RWPE1 (cell line): ENCODE measurements at regions not wholly inside any gene's neighbourhood (a gene's known extent, or its start where the extent isn't known, plus 50 kb on each side); places are given as distances from the start of the nearest gene placed in this dataset.

Experiments
- CTCF ChIA-PET: fragments of 350-600 bp; sonication (Branson Sonifier 250); formaldehyde crosslinking; extraction: SDS; loops from one replicate; lab custom pipeline; 2021; lab: Yijun Ruan, JAX
- POLR2A ChIA-PET: fragments of 400-600 bp; formaldehyde crosslinking; extraction: SDS; loops from one replicate; lab custom pipeline; 2020; ENCODE audit warnings: antibody characterized with exemption; ENCODE audit not compliant: low non-redundant PET; lab: Yijun Ruan, JAX
- DNase-seq: peaks from one replicate; pipeline ENCODE4 v3.0.0; 2012; ENCODE audit warnings: low spot score
- H3K27ac ChIP-seq: fragments of 450-650 bp; 2 replicates; pipeline ENCODE4 v1.5.1; 2017
- TF ChIP-seq, protein P1 (sequence below): fragments of 450-650 bp; conservative IDR thresholded peaks from 2 replicates; pipeline ENCODE4 v1.5.1; 2017; ENCODE audit warnings: low read depth, mild to moderate bottlenecking

DNA sequence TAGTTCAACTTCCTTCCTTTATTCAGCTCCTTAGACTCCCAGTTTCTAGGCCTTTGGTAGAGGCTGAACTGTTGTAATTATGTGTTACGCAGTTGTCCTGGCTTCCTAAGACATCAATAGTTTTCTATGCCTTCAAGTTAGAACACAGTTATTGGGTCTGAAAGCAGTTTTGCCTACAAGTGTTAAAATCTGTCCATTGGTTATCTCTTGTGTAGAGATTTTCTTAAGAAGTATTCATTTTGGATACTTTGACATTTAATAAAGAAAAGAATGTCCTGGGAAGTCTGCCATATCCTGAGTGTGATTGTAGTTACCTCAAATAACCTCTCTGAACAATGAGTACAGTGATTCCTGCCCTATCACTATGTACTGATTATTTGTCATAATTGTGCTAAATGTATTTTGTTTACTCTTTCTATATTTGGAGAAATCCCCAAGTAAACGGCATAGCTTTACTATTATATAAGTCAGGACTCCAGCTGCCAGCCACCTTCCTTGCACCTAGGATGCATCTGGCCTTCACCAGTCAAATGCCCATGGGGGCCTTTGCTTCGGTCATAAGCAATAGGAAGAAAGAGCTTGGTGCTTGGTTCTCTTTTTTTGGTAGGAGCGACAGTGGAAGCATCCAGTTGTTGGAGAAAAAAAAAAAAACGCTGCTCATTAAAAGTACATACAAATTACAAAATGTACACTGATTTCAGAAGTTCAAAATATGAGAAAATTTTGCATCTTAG, 449.5 kb upstream of the PKDCC start:
- no peak overlapping the region for H3K27ac ChIP-seq
- TF ChIP-seq, protein P1, sequence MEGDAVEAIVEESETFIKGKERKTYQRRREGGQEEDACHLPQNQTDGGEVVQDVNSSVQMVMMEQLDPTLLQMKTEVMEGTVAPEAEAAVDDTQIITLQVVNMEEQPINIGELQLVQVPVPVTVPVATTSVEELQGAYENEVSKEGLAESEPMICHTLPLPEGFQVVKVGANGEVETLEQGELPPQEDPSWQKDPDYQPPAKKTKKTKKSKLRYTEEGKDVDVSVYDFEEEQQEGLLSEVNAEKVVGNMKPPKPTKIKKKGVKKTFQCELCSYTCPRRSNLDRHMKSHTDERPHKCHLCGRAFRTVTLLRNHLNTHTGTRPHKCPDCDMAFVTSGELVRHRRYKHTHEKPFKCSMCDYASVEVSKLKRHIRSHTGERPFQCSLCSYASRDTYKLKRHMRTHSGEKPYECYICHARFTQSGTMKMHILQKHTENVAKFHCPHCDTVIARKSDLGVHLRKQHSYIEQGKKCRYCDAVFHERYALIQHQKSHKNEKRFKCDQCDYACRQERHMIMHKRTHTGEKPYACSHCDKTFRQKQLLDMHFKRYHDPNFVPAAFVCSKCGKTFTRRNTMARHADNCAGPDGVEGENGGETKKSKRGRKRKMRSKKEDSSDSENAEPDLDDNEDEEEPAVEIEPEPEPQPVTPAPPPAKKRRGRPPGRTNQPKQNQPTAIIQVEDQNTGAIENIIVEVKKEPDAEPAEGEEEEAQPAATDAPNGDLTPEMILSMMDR, result no peak
- no peak for DNase-seq
- POLR2A ChIA-PET, result no interaction called here
- CTCF ChIA-PET, result interaction anchor here (0.6 kb wide), 1 partner anchor 126 kb away, joined by 5 read pairs; no protein-coding TSS in a partner anchor

GRCh38 chr2:41600460-41600859, 447.4 kb upstream of the PKDCC start:
- TF ChIP-seq, protein P1, result no peak

DNA sequence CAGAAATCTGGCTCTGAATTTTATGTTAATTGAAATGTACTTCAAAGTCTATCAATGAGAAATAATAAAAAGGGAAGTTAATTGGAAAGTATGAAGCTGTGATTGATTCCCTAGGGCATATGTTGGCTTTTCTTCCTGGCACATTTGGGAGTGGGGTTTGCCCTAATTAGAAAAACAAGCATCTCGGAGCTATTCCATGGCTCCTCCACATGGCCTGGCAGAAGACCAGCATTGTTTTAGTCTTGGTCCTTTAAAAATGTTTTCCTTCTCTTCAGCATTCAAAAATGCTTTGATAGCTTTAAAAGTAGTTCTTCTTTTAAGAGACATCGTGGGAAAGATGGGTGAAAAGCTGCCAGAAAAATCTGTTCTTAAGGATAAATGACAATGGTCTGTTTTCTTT, 445.5 kb upstream of the PKDCC start:
- H3K27ac ChIP-seq, result no peak overlapping the region
- DNase-seq, result no peak
- ChIA-PET POLR2A (no interaction called here), CTCF (no interaction called here)
- TF ChIP-seq, protein P1, result no peak

More at GRCh38 chr2:41600460-41600859, 447.4 kb upstream of the PKDCC start:
- ChIA-PET POLR2A (no interaction called here), CTCF (no interaction called here)
- DNase-seq, result no peak
- no peak overlapping the region for H3K27ac ChIP-seq

DNA sequence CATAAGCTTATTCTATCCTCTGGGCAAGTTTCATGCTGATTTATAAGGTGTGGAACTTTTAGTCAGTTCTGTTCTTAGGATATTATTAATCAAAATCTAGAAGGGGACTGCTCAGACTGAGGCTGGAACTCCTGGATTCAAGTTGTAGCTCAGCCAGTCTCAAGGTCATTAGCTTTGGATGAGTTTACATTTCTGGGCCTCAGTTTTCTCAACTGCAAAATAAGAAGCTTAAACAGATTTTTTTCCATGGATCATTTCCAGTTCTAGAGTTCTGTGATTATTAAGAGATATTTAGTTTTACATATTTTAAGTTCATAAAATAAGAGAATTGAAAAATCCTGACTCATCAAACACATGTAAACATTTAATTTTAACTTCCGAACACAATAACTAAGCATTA, 442.5 kb upstream of the PKDCC start:
- H3K27ac ChIP-seq, result no peak overlapping the region
- POLR2A ChIA-PET, result no interaction called here
- CTCF ChIA-PET, result interaction anchor here (0.6 kb wide), 1 partner anchor 71 kb away, joined by 3 read pairs; no protein-coding TSS in a partner anchor
- TF ChIP-seq, protein P1, result no peak
- DNase-seq, result no peak

DNA sequence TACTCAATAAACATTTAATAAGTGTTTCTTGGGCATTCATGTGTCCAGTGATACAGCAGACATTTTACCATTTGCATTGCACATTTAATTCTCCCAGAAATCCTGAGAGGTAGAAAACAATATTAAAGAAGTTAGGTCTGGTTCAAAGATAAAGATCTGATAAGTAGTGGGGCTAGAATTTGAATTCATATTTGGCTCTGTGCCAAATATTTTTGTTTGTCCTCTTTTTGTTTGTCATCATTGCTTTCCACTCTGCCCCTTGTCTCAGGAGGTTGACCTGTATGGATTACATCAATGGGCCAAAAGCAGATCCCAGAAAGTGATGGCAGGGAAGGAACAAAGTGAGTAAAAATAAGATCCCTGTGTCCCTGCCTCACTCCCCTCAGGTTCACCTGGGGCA, 441.9 kb upstream of the PKDCC start:
- no peak overlapping the region for H3K27ac ChIP-seq
- CTCF ChIA-PET, result no interaction called here
- no peak for DNase-seq
- POLR2A ChIA-PET, result no interaction called here
- TF ChIP-seq, protein P1, result no peak

GRCh38 chr2:41610501-41611190, 437.2 kb upstream of the PKDCC start:
- POLR2A ChIA-PET, result no interaction called here
- CTCF ChIA-PET, result interaction anchor here (0.6 kb wide), 1 partner anchor 703 kb away, joined by 3 read pairs; no protein-coding TSS in a partner anchor
- H3K27ac ChIP-seq, result no peak overlapping the region
- DNase-seq, result no peak
- TF ChIP-seq, protein P1, result no peak
